ENCODE measurements at regions not wholly inside any gene's neighbourhood (a gene's known extent, or its start where the extent isn't known, plus 50 kb on each side); places are given as distances from the start of the nearest gene placed in this dataset.
A peak's percentile ranks its signal among the peaks of the same experiment; 100 is the strongest.

DNA sequence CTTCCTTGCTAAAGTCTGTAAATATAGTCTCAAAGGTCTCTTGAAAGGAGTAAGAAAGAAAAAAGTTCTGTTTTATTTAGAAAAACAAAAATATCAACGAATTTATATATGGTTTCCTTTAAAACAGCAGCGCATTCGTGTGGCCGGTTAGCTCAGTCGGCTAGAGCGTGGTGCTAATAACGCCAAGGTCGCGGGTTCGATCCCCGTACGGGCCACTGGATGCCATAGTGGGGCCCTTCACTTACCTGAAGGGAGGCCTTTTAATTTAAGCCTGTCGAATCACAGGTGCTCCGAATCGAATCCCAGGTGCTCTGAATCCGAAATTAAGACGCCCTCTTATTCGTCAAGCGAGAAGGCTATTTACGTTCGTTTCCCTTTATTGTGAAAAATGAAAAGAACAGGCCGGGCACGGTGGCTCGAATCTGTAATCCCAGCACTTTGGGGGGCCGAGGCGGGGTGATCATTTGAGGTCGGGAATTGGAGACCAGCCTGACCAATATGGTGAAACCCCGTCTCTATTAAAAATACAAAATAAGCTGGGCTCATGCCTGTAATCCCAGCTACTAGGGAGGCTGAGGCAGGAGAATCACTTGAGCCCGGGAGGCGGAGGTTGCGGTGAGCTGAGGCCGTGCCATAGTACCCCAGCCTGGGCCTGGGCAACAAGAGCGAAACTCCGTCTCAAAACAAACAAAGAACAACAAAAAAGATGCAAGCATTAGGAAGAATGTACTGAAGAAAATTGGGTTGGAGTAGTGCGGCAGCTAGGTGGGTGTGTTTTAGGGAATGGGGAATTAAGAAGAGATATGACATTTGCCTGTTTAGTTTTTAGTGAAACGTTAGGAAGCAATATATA, 195.8 kb upstream of the ZNF184 start (continued):
- TF ChIP-seq, protein P1, sequence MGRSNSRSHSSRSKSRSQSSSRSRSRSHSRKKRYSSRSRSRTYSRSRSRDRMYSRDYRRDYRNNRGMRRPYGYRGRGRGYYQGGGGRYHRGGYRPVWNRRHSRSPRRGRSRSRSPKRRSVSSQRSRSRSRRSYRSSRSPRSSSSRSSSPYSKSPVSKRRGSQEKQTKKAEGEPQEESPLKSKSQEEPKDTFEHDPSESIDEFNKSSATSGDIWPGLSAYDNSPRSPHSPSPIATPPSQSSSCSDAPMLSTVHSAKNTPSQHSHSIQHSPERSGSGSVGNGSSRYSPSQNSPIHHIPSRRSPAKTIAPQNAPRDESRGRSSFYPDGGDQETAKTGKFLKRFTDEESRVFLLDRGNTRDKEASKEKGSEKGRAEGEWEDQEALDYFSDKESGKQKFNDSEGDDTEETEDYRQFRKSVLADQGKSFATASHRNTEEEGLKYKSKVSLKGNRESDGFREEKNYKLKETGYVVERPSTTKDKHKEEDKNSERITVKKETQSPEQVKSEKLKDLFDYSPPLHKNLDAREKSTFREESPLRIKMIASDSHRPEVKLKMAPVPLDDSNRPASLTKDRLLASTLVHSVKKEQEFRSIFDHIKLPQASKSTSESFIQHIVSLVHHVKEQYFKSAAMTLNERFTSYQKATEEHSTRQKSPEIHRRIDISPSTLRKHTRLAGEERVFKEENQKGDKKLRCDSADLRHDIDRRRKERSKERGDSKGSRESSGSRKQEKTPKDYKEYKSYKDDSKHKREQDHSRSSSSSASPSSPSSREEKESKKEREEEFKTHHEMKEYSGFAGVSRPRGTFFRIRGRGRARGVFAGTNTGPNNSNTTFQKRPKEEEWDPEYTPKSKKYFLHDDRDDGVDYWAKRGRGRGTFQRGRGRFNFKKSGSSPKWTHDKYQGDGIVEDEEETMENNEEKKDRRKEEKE (IDR thresholded peaks at IDR 0.05) = no peak
- TF ChIP-seq, protein P2, sequence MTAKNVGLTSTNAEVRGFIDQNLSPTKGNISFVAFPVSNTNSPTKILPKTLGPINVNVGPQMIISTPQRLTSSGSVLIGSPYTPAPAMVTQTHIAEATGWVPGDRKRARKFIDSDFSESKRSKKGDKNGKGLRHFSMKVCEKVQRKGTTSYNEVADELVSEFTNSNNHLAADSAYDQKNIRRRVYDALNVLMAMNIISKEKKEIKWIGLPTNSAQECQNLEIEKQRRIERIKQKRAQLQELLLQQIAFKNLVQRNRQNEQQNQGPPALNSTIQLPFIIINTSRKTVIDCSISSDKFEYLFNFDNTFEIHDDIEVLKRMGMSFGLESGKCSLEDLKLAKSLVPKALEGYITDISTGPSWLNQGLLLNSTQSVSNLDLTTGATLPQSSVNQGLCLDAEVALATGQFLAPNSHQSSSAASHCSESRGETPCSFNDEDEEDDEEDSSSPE (CRISPR knock-in tag; IDR thresholded peaks at IDR 0.05) = no peak
- TF ChIP-seq, protein P3, sequence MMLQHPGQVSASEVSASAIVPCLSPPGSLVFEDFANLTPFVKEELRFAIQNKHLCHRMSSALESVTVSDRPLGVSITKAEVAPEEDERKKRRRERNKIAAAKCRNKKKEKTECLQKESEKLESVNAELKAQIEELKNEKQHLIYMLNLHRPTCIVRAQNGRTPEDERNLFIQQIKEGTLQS (CRISPR knock-in tag; IDR thresholded peaks at IDR 0.05) = no peak
- TF ChIP-seq ARID2 (CRISPR knock-in tag; IDR thresholded peaks at IDR 0.05; ENCODE audit: borderline replicate concordance) (peak; percentile 50; the same call in 1 of the 2 replicates), CHD4 (IDR thresholded peaks at IDR 0.05; ENCODE audit: borderline replicate concordance, low read length) (peak; percentile 97; the same call in 1 of the 2 replicates), ZNF160 (CRISPR knock-in tag; IDR thresholded peaks at IDR 0.05) (no peak), ZNF790 (CRISPR knock-in tag; IDR thresholded peaks at IDR 0.05; ENCODE audit: borderline replicate concordance) (no peak), HOXA3 (CRISPR knock-in tag; IDR thresholded peaks at IDR 0.05) (peak; percentile 41; the same call in 1 of the 2 replicates), DNMT1 (CRISPR knock-in tag; IDR thresholded peaks at IDR 0.05) (0 out of 2 replicates have a peak, but pooled peaks have one; percentile 62), HMG20B (CRISPR knock-in tag; conservative IDR thresholded peaks at IDR 0.05) (no peak)
- TF ChIP-seq, protein P4, sequence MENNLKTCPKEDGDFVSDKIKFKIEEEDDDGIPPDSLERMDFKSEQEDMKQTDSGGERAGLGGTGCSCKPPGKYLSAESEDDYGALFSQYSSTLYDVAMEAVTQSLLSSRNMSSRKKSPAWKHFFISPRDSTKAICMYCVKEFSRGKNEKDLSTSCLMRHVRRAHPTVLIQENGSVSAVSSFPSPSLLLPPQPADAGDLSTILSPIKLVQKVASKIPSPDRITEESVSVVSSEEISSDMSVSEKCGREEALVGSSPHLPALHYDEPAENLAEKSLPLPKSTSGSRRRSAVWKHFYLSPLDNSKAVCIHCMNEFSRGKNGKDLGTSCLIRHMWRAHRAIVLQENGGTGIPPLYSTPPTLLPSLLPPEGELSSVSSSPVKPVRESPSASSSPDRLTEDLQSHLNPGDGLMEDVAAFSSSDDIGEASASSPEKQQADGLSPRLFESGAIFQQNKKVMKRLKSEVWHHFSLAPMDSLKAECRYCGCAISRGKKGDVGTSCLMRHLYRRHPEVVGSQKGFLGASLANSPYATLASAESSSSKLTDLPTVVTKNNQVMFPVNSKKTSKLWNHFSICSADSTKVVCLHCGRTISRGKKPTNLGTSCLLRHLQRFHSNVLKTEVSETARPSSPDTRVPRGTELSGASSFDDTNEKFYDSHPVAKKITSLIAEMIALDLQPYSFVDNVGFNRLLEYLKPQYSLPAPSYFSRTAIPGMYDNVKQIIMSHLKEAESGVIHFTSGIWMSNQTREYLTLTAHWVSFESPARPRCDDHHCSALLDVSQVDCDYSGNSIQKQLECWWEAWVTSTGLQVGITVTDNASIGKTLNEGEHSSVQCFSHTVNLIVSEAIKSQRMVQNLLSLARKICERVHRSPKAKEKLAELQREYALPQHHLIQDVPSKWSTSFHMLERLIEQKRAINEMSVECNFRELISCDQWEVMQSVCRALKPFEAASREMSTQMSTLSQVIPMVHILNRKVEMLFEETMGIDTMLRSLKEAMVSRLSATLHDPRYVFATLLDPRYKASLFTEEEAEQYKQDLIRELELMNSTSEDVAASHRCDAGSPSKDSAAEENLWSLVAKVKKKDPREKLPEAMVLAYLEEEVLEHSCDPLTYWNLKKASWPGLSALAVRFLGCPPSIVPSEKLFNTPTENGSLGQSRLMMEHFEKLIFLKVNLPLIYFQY (CRISPR knock-in tag; IDR thresholded peaks at IDR 0.05; ENCODE audit: borderline replicate concordance) = peak; percentile 62; the same call in 1 of the 2 replicates
- TF ChIP-seq, protein P5, sequence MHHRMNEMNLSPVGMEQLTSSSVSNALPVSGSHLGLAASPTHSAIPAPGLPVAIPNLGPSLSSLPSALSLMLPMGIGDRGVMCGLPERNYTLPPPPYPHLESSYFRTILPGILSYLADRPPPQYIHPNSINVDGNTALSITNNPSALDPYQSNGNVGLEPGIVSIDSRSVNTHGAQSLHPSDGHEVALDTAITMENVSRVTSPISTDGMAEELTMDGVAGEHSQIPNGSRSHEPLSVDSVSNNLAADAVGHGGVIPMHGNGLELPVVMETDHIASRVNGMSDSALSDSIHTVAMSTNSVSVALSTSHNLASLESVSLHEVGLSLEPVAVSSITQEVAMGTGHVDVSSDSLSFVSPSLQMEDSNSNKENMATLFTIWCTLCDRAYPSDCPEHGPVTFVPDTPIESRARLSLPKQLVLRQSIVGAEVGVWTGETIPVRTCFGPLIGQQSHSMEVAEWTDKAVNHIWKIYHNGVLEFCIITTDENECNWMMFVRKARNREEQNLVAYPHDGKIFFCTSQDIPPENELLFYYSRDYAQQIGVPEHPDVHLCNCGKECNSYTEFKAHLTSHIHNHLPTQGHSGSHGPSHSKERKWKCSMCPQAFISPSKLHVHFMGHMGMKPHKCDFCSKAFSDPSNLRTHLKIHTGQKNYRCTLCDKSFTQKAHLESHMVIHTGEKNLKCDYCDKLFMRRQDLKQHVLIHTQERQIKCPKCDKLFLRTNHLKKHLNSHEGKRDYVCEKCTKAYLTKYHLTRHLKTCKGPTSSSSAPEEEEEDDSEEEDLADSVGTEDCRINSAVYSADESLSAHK (CRISPR knock-in tag; IDR thresholded peaks at IDR 0.05; ENCODE audit: borderline replicate concordance) = no peak

All from HepG2 (cell line).